ENCODE measurements at regions not wholly inside any gene's neighbourhood (a gene's known extent, or its start where the extent isn't known, plus 50 kb on each side); places are given as distances from the start of the nearest gene placed in this dataset.

GRCh38 chr2:236417150-236417549 is 152.5 kb upstream of the ACKR3 start:
- TF ChIP-seq CTCF (IDR thresholded peaks at IDR 0.05) (no peak), POLR2A (IDR thresholded peaks at IDR 0.05) (no peak)
